ENCODE measurements at regions not wholly inside any gene's neighbourhood (a gene's known extent, or its start where the extent isn't known, plus 50 kb on each side); places are given as distances from the start of the nearest gene placed in this dataset.
"Not testable (repeated sequence)": the region's sequence is repeated elsewhere in the genome, so short reads cannot be mapped to it uniquely, and the experiment has no call there.

DNA sequence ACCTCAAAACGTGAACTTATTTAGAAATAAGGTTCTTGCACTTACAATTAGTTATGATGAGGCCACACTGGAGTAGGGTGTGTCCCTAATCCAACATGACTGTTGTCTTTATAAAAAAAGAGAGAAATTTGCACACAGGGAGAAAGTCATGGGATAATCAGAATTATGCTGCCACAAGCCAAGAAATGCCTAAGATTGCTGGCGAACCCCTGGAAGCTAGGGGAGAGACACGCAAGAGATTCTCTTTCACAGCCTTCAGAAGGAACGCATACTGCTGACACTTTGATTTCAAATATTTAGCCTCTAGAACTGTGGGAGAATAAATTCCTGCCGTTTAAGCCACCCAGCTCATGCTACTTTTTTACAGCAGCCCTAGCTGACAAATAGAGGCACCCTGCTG is 138.3 kb downstream of the CCDC71L start:
- DNase-seq, result no peak

DNA sequence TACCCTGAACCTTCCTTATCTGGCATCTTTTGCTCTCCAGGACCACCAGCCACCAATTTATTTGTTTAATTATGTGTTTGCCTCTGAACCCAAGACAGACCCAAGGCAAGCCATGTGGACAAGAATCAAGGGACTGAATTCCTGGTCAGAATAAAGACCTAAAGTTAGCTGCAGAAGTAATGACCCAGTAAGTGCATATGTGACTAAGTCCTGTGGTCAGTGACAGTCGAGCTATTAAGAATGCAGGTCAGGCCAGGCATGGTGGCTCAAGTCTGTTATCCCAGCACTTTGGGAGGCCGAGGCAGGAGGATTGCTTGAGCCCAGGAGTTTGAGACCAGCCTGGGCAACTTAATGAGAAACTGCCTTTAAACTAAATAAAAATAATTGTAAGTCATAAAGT is 139.4 kb downstream of the CCDC71L start:
- DNase-seq, result no peak

GRCh38 chr7:106520962-106521514 is 139.9 kb downstream of the CCDC71L start:
- no peak for DNase-seq

DNA sequence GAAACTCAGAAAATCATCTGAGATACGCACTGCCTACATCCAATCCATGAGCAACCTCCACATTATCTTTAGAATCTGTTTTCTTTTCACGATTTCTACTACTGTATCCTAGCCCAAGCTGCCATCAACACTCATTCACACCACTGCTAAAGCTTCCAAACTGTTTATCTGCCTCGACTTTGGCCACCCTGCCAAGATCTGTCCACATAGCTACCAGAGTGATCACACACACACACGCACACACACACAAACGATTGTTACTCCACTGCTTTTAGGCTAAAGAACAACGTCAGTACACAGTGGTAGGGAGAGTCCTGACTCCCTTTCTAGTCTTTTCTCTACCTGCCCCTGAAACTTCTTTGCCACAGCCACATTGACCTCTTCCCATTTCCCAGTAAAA is 142.0 kb downstream of the CCDC71L start:
- no peak for DNase-seq

DNA sequence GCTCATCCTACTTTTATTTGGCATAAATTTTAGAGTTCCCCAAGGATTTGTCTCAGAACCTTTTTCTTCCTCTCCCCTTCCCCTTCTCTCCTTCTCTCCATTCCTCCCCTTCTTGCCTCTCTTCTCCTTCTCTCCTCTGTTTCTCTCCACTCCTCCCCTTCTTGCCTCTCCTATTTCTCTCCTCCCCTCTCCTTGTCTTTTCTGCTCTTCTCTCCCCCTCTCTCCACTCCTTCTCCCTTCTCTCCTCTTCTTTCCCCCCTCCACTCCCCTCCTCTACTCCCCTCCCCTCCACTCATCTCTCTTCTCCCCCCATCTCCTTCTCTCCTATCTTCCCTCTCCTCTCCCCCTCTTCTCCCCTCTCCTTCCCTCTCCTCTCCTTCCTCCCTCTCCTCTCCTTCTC is 142.7 kb downstream of the CCDC71L start:
- DNase-seq, result no peak

DNA sequence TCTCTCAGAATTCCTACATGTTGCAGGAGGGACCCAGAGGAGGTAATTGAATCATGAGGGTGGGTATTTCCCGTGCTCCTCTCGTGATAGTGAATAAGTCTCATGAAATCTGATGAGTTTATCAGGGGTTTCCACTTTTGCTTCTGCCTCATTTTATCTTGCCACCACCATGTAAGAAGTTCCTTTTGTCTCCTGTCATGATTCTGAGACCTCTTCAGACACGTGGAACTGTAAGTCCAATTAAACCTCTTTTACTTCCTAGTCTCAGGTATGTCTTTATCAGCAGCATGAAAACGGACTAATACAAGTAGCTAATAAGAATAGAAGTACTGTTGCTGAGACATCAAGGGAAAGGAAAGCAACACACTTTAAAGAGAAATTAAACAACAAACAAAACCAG is 143.4 kb downstream of the CCDC71L start:
- DNase-seq, result no peak

- no peak for DNase-seq
These were observed 145.6 kb downstream of the CCDC71L start for GRCh38 chr7:106515321-106515720.

- no peak for DNase-seq
These were observed 146.1 kb downstream of the CCDC71L start for GRCh38 chr7:106514881-106515280.

DNA sequence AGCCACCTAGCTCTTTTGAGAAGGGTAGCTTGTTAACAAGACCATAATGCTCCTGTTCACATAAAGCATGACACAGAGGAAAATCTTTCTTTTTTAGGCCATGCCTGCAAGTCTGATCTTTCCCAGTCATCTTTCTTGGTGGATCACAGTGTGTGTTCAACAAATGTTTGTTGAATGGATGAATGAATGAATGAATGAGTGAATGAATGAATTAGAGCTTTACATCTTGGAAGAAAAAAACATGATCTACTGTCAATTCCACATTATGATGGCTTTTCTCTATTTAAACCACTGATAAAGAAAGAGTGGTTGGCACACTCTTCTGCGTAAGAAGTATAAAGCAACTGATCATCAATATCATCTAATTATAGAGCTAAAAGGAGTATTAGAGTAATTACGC is 148.7 kb downstream of the CCDC71L start:
- DNase-seq, result no peak

GRCh38 chr7:106504645-106505044 is 156.3 kb downstream of the CCDC71L start:
- peak; percentile 7 for DNase-seq

DNA sequence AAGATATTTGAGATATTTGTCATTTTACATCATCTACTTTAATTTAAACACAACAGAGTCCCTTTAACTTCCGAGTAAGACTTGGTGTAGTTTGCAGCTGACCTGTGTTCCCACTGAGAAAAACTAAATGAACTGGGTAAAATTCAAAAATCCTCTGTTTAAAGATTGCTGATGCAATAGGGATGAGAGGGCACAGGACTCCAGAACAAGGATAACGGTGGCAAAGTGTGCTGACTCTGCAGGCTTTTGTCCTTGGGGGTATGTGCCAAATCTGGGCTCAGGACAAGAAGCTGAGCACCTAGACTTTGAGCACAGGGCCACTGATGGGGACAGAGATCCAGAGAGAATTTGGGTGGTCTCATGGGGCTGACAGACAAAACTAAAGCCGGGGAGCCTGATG is 156.8 kb downstream of the CCDC71L start:
- DNase-seq, result no peak

DNA sequence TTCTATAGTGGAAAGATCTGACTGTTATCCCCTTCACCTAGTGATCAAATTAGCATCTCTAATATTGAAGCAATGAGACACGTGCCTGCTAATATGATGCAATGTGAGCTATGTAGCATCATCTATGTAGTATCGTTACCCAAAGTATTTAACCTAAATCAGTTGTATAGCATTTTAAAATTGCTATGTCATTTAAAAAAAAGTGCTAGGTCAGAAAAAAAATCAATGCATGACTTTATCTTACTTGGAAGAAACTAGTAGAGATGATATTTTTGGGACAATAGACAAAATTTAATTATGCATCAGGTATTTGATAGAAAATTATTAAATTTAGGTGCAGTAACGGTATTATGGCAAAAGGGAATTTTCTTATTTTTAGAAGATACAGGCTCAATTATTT is 157.3 kb downstream of the CCDC71L start:
- no peak for DNase-seq

GRCh38 chr7:106501605-106502580 is 159.1 kb downstream of the CCDC71L start:
- DNase-seq, result no peak

- DNase-seq, result no peak
These were observed 161.1 kb downstream of the CCDC71L start for GRCh38 chr7:106499897-106500296.

DNA sequence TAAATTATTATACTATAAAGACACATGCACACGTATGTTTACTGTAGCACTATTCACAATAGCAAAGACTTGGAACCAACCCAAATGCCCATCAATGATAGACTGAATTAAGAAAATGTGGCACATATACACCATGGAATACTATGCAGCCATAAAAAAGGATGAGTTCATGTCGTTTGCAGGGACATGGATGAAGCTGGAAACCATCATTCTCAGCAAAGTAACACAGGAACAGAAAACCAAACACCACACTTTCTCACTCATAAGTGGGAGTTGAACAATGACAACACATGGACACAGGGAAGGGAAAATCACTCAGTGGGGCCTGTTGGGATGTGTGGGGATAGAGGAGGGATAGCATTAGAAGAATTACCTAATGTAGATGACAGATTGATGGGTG is 163.0 kb downstream of the CCDC71L start:
- DNase-seq, result not testable (repeated sequence)

GRCh38 chr7:106493041-106493731 is 167.8 kb downstream of the CCDC71L start:
- DNase-seq, result no peak

- DNase-seq, result no peak
These were observed 172.5 kb downstream of the CCDC71L start for GRCh38 chr7:106488465-106488864.

- no peak for DNase-seq
These were observed 173.1 kb downstream of the CCDC71L start for GRCh38 chr7:106487892-106488291.

- DNase-seq, result no peak
These were observed 174.6 kb downstream of the CCDC71L start for GRCh38 chr7:106486331-106486730.

- DNase-seq, result no peak
These were observed 175.0 kb downstream of the CCDC71L start for GRCh38 chr7:106485919-106486318.

DNA sequence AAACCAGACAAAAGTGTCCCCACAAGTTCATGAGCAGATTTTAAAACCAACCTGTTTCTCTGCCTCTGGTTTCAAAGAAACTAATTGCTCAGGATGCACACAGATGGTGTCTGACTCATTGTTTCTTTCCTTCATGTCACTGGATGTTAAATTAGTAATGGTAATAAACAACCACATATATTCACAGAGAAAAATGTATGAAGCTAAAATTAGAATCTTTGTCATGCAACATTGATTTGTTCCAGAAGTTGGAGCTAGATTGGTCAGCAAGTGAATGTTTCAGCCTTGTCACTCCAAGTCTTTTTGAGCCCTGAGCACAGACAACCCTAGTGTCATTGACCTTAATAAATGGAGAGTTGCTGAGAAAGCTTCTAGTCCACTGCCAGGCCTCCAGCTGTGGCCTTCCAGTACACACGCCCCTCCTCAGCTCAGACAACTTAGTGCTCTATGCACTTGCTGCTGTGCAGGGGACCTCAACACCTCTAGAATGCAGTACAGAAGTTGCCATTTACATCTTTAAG is 175.9 kb downstream of the CCDC71L start:
- DNase-seq, result no peak

DNA sequence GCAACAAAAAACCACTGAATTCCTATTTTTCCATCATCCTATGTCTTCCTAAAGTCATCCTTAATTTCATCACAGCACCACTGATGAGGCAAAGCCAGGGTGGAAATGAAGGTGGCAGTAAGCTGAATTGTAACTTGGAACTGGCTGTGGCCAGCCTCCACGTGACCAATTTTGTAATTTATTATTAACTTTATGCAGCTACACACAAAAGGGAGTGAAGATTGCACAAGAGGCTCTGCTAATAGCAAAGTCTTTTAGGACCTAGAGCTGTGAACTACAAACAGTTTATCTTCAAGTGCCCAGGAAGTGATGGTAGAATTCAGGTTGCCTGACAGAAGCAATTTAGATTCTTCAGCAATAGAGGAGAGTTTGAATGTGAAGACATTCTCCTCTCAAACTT is 176.4 kb downstream of the CCDC71L start:
- no peak for DNase-seq

- no peak for DNase-seq
These were observed 178.9 kb downstream of the CCDC71L start for GRCh38 chr7:106482091-106482490.

- no peak for DNase-seq
These were observed 180.3 kb downstream of the CCDC71L start for GRCh38 chr7:106480616-106481031.
